ENCODE measurements at regions not wholly inside any gene's neighbourhood (a gene's known extent, or its start where the extent isn't known, plus 50 kb on each side); places are given as distances from the start of the nearest gene placed in this dataset.

- no TSS peak for BruUV-seq (replicated peaks)
- no peaks in the 10 kb centered on the region for H3K27me3 Mint-ChIP-seq (ENCODE audit: insufficient read depth, unreplicated experiment)
- peaks cover 11% of the 10 kb centered on the region for H3K4me1 Mint-ChIP-seq (ENCODE audit: insufficient read depth, unreplicated experiment)
- H3K9me3 Mint-ChIP-seq (ENCODE audit: unreplicated experiment): no peaks in the 10 kb centered on the region
- no peak overlapping the region for H3K4me3 Mint-ChIP-seq (ENCODE audit: unreplicated experiment)
- intact Hi-C loops (cut with micrococcal nuclease): no loop called here
- DNase-seq (ENCODE audit: unreplicated experiment): no peak
- H3K27ac Mint-ChIP-seq (ENCODE audit: low read depth, unreplicated experiment): no peak overlapping the region
- H3K36me3 Mint-ChIP-seq (ENCODE audit: insufficient read depth, unreplicated experiment): no peaks in the 10 kb centered on the region
- no peak for TF ChIP-seq CTCF (IDR thresholded peaks at IDR 0.05; ENCODE audit: unreplicated experiment)
- POLR2A ChIA-PET: no interaction called here
- CTCF ChIA-PET: interaction anchor here (1.4 kb wide), 1 partner anchor 29 kb away, joined by 9 read pairs; no protein-coding TSS in a partner anchor
Measured at GRCh38 chr10:113491967-113492565, 60.8 kb upstream of the HABP2 start.

GRCh38 chr10:113493195-113493594 lies 59.7 kb upstream of the HABP2 start:
- BruUV-seq (replicated peaks): no TSS peak
- H3K27me3 Mint-ChIP-seq (ENCODE audit: insufficient read depth, unreplicated experiment): no peaks in the 10 kb centered on the region
- no peak overlapping the region for H3K4me3 Mint-ChIP-seq (ENCODE audit: unreplicated experiment)
- intact Hi-C loops (cut with micrococcal nuclease): no loop called here
- H3K4me1 Mint-ChIP-seq (ENCODE audit: insufficient read depth, unreplicated experiment): peaks cover 11% of the 10 kb centered on the region
- ChIA-PET CTCF (interaction anchor here (0.7 to 1.4 kb wide), 2 partner anchors 27 to 740 kb away, joined by 4 to 9 read pairs; no protein-coding TSS in a partner anchor), POLR2A (interaction anchor here (0.6 kb wide), 1 partner anchor 200 kb away, joined by 3 read pairs; no protein-coding TSS in a partner anchor)
- no peaks in the 10 kb centered on the region for H3K36me3 Mint-ChIP-seq (ENCODE audit: insufficient read depth, unreplicated experiment)
- no peaks in the 10 kb centered on the region for H3K9me3 Mint-ChIP-seq (ENCODE audit: unreplicated experiment)
- no peak overlapping the region for H3K27ac Mint-ChIP-seq (ENCODE audit: low read depth, unreplicated experiment)
- TF ChIP-seq CTCF (IDR thresholded peaks at IDR 0.05; ENCODE audit: unreplicated experiment): no peak
- peak; percentile 43 for DNase-seq (ENCODE audit: unreplicated experiment)

- intact Hi-C loops (cut with micrococcal nuclease): no loop called here
- CTCF ChIA-PET: no interaction called here
- H3K4me3 Mint-ChIP-seq (ENCODE audit: unreplicated experiment): no peak overlapping the region
- no peak for TF ChIP-seq CTCF (IDR thresholded peaks at IDR 0.05; ENCODE audit: unreplicated experiment)
- POLR2A ChIA-PET: interaction anchor here (0.6 kb wide), 1 partner anchor 201 kb away, joined by 3 read pairs; no protein-coding TSS in a partner anchor
- H3K9me3 Mint-ChIP-seq (ENCODE audit: unreplicated experiment): no peaks in the 10 kb centered on the region
- BruUV-seq (replicated peaks): no TSS peak
- H3K27ac Mint-ChIP-seq (ENCODE audit: low read depth, unreplicated experiment): peak overlapping the region; percentile 8
- no peak for DNase-seq (ENCODE audit: unreplicated experiment)
- no peaks in the 10 kb centered on the region for H3K27me3 Mint-ChIP-seq (ENCODE audit: insufficient read depth, unreplicated experiment)
- peaks cover 11% of the 10 kb centered on the region for H3K4me1 Mint-ChIP-seq (ENCODE audit: insufficient read depth, unreplicated experiment)
- H3K36me3 Mint-ChIP-seq (ENCODE audit: insufficient read depth, unreplicated experiment): no peaks in the 10 kb centered on the region
Measured at GRCh38 chr10:113493882-113494301, 59.0 kb upstream of the HABP2 start.

GRCh38 chr10:113494761-113495160 lies 58.1 kb upstream of the HABP2 start:
- H3K4me3 Mint-ChIP-seq (ENCODE audit: unreplicated experiment): no peak overlapping the region
- ChIA-PET CTCF (interaction anchor here (0.6 to 0.8 kb wide), 2 partner anchors 344 to 1186 kb away, joined by 3 read pairs; no protein-coding TSS in a partner anchor), POLR2A (no interaction called here)
- no peak for DNase-seq (ENCODE audit: unreplicated experiment)
- peaks cover 11% of the 10 kb centered on the region for H3K4me1 Mint-ChIP-seq (ENCODE audit: insufficient read depth, unreplicated experiment)
- no peak for TF ChIP-seq CTCF (IDR thresholded peaks at IDR 0.05; ENCODE audit: unreplicated experiment)
- no peak overlapping the region for H3K27ac Mint-ChIP-seq (ENCODE audit: low read depth, unreplicated experiment)
- H3K36me3 Mint-ChIP-seq (ENCODE audit: insufficient read depth, unreplicated experiment): no peaks in the 10 kb centered on the region
- intact Hi-C loops (cut with micrococcal nuclease): no loop called here
- no peaks in the 10 kb centered on the region for H3K9me3 Mint-ChIP-seq (ENCODE audit: unreplicated experiment)
- BruUV-seq (replicated peaks): no TSS peak
- H3K27me3 Mint-ChIP-seq (ENCODE audit: insufficient read depth, unreplicated experiment): no peaks in the 10 kb centered on the region
